HK-2 (cell line): ENCODE measurements at regions not wholly inside any gene's neighbourhood (a gene's known extent, or its start where the extent isn't known, plus 50 kb on each side); places are given as distances from the start of the nearest gene placed in this dataset.

Experiments used
- DNase-seq: peaks from one replicate; pipeline ENCODE4 v3.0.0-alpha.2; 2018; ENCODE audit not compliant: unreplicated experiment

DNA sequence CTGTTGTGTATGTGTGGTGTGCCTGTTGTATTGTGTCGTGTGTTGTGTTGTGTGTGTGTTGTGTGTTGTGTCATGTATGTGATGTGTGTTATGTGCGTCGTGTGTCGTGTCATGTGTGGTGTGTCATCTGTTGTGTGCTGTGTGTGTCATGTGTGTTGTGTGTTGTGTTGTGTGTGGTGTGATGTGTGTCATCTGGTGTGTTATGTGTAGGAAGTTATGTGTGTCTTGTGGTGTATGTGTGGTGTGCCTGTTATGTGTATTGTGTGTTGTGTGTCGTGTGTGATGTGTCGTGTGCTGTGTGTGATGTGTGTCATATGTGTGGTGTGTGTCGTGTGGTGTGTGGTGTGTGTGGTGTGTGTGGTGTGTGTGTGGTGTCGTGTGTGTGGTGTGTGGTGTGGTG is 145.2 kb downstream of the DNAJB6 start:
- DNase-seq, result no peak

DNA sequence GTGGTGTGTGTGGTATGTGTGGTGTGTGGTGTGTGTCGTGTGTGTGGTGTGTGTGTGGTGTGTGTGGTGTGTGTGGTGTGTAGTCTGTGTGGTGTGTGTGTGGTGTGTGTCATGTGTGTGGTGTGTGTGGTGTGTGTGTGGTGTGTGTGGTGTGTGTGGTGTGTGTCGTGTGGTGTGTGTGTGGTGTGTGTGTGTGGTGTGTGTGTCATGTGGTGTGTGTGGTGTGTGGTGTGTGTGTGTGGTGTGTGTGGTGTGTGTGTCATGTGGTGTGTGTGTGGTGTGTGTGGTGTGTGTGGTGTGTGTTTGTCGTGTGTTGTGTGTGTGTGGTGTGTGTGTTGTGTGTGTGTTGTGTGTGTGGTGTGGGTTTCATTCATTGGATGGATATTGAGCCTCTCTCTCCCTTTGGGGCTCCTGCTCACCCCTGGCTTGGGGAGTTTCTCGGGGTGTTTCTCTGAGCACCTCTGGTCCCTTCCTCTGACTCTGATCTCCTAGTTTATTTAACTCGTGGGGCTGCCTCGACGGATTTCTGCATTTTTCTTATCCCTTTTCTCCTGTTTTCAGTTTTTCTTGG is 145.8 kb downstream of the DNAJB6 start:
- DNase-seq, result no peak

DNA sequence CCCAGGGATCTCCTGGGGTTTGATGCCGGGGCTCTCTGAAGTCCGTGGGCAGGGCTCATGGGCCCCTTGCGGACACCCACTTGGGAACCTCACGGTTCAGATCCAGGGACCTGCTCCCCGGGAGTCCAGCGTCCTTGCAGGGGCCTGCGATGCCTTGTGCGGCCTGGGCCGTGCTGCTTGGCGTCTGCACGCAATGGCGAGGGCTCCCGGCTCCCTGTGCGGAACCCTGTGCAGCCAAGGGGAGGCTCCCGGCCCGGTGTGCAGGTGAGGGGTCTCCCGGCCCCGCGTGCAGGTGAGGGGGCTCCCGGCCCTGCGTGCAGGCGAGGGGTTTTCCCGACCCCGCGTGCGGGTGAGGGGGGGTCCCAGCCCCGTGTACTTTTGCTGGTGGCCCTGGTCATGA is 146.7 kb downstream of the DNAJB6 start:
- DNase-seq, result no peak

GRCh38 chr7:157483971-157484410 is 147.2 kb downstream of the DNAJB6 start:
- DNase-seq, result no peak

- no peak for DNase-seq
Measured at GRCh38 chr7:157484411-157485081, 147.7 kb downstream of the DNAJB6 start.

DNA sequence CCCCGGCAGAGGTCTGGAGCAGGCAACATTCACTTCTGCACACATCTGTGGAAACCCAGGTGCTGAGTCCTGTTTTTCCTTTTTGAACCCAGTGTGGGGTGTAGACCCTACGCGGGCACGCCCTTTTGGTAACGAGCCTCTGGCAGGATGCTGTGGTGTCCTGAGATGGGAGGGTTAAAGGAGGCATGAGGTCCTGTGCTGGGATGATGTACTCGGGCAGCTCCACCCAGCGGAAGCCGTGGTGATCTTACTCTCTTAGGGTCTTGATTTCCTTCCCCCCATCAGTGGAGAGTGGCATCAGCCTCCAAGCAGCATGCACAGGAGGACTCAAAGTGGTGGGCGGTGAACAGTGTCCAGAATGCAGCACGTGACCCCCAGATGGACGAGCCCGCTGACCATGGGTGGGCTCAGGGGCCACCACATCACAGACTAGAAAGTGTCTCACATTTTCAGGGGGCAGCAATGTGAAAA is 148.6 kb downstream of the DNAJB6 start:
- DNase-seq, result no peak

DNA sequence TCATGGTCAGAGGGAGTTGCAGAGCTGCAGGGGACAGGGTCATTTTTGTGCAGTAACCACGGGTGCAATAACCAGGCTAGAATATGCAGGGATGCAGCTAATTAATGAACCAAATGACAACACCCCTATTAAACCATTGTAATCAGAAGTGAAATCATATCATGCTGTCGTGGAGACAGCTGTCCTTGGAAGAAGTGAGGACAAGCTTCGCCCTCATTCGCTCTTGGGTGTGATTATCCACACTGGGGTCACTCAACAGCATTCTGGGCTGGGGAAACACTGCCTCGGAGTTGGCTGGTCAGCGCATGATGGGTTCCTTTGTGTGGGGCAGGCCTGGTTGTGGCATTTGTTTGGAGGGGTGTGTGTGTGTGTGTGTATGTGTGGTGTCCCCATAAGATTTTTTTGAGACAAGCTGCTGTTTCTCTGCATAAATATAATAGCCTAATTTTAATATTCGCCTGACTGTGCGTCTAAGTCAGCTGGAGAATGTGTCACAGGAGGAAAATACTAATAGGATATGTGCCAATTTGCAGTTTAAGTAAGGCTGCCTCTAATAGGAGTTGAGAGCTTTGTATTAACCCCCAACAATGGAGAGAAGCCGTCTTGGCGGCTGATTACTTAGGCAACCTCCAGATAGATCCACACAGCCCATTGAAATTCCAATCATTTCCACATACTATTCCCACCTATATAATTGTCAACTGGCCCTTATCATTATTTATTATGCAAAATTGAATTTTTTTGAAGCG is 149.4 kb downstream of the DNAJB6 start:
- no peak for DNase-seq

GRCh38 chr7:157487046-157487770 is 150.4 kb downstream of the DNAJB6 start:
- no peak for DNase-seq

DNA sequence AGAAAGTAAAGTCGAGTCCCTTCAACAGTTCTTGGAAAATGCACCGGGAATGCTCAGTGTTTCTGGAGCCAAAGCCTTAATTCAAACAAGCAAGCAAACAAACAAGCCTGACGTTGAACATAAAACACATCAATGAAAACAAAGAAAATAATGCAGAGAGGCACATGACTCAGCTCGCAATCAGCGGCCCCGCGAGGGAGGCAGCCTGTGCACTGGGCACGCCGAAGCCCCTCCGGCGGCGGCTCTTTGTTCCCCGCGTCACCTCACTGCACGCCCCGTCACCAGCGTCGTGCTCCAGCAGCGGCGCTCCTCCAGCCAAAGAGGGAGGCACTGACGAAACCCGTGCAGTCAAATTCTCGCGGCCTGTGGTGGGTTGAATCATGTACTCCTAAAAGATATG is 151.5 kb downstream of the DNAJB6 start:
- no peak for DNase-seq

- DNase-seq, result no peak
Measured at GRCh38 chr7:157488966-157489365, 152.2 kb downstream of the DNAJB6 start.
